HepG2 (cell line): ENCODE measurements at regions not wholly inside any gene's neighbourhood (a gene's known extent, or its start where the extent isn't known, plus 50 kb on each side); places are given as distances from the start of the nearest gene placed in this dataset.

Experiments
- ATAC-seq: fragments of 200-7000 bp; cut with Tn5 transposase; 3 replicates; pipeline ENCODE4 v1.9.1; 2020; ENCODE audit warnings: mild to moderate bottlenecking, moderate library complexity
- BruUV-seq: library from RNA; stranded (reverse); fragments of 400-500 nt; replicated peaks from 2 replicates; lab custom pipeline; 2021; lab: Mats Ljungman, UMichigan
- CTCF ChIA-PET: fragments of 300-600 bp; formaldehyde crosslinking; extraction: SDS; loops from one replicate; lab custom pipeline; 2021; ENCODE audit warnings: low total read pairs, inconsistent platforms, low intra/inter-chr PET ratio; lab: Yijun Ruan, JAX
- POLR2A ChIA-PET: fragments of 350-600 bp; sonication (Branson Sonifier 250); formaldehyde crosslinking; loops from one replicate; lab custom pipeline; 2020; ENCODE audit warnings: antibody characterized with exemption, inconsistent platforms; lab: Yijun Ruan, JAX
- DNase-seq: peaks from one replicate; pipeline ENCODE4 v3.0.0-alpha.2; 2015; ENCODE audit warnings: low spot score
- FAIRE-seq: peaks from 3 replicates; lab custom pipeline; 2011; peaks lifted over from hg19 to GRCh38; lab: Jason Lieb, UNC
- H2AFZ ChIP-seq: one replicate; pipeline ENCODE4 v1.6.1; 2011; ENCODE audit warnings: low read length, inconsistent platforms
- H3K27ac ChIP-seq: fragments of 300-600 bp; 3 replicates; pipeline ENCODE4 v1.8.0; 2011; ENCODE audit warnings: mixed run types, mild to moderate bottlenecking, mixed read lengths, low read length, inconsistent platforms; ENCODE audit not compliant: insufficient read depth; ENCODE audit errors: extremely low read length
- H3K27me3 ChIP-seq, 2 experiments: fragments of 200-600 bp in 1 of 2; 2 replicates in 1 of 2; 3 replicates in 1 of 2; pipeline versions ENCODE4 v1.6.0 to v1.8.0; 2011; ENCODE audit warnings: low read length in 2 of 2, mild to moderate bottlenecking in 2 of 2, moderate library complexity in 2 of 2, inconsistent platforms in 1 of 2; ENCODE audit not compliant: insufficient read depth in 2 of 2, control insufficient read depth in 1 of 2
- H3K36me3 ChIP-seq, 2 experiments: fragments of 200-600 bp in 1 of 2; replicated peaks in 1 of 2; 2 replicates in 1 of 2; 3 replicates in 1 of 2; pipeline versions ENCODE4 v1.5.1 to v1.8.0; 2011; ENCODE audit warnings: low read length in 2 of 2, inconsistent platforms in 1 of 2; ENCODE audit not compliant: insufficient read depth in 2 of 2, control insufficient read depth in 1 of 2
- H3K4me1 ChIP-seq: 2 replicates; pipeline ENCODE4 v1.5.1; 2012; ENCODE audit warnings: low read length, inconsistent platforms; ENCODE audit not compliant: insufficient read depth
- H3K4me2 ChIP-seq: 2 replicates; pipeline ENCODE4 v1.6.0; 2011; ENCODE audit warnings: low read depth, low read length, inconsistent platforms
- H3K4me3 ChIP-seq, 3 experiments: fragments of 200-600 bp in 1 of 3; sonication (generic), shearing (Covaris generic) in 1 of 3; replicated peaks in 1 of 3; 2 replicates each; pipeline ENCODE4 v1.5.1; 2011 to 2016; ENCODE audit warnings: low read length in 3 of 3, inconsistent platforms in 2 of 3, low read depth in 2 of 3, mild to moderate bottlenecking in 2 of 3, control low read depth in 1 of 3, mixed read lengths in 1 of 3; ENCODE audit not compliant: insufficient read depth in 1 of 3
- H3K79me2 ChIP-seq: one replicate; pipeline ENCODE4 v1.6.1; 2011; ENCODE audit warnings: low read length, inconsistent platforms; ENCODE audit not compliant: insufficient read depth
- H3K9ac ChIP-seq: 2 replicates; pipeline ENCODE4 v1.6.0; 2011; ENCODE audit warnings: mild to moderate bottlenecking, low read depth, low read length, inconsistent platforms; ENCODE audit not compliant: insufficient read depth
- H3K9me3 ChIP-seq: 2 replicates; pipeline ENCODE4 v1.5.1; 2012; ENCODE audit warnings: mild to moderate bottlenecking, low read length
- H4K20me1 ChIP-seq: 2 replicates; pipeline ENCODE4 v1.6.0; 2011; ENCODE audit warnings: inconsistent platforms, mild to moderate bottlenecking, low read length, moderate library complexity; ENCODE audit not compliant: insufficient read depth
- ARNT ChIP-seq: fragments of 450-650 bp; IDR thresholded peaks from 2 replicates; pipeline ENCODE4 v1.6.1; 2017
- DR1 ChIP-seq: sonication (generic); formaldehyde crosslinking; IDR thresholded peaks from 2 replicates; pipeline ENCODE4 v1.8.0; 2021; ENCODE audit warnings: mild to moderate bottlenecking, missing genetic modification reagents, inconsistent platforms
- GFI1 ChIP-seq: sonication (generic); formaldehyde crosslinking; IDR thresholded peaks from 2 replicates; pipeline ENCODE4 v1.5.0; 2020; ENCODE audit warnings: missing genetic modification reagents, mild to moderate bottlenecking, borderline replicate concordance
- GPBP1L1 ChIP-seq: sonication (generic); formaldehyde crosslinking; IDR thresholded peaks from 2 replicates; pipeline ENCODE4 v1.5.0; 2020; ENCODE audit warnings: mild to moderate bottlenecking, missing genetic modification reagents
- GPN1 ChIP-seq: sonication (generic); formaldehyde crosslinking; IDR thresholded peaks from 2 replicates; pipeline ENCODE4 v1.5.1; 2020; ENCODE audit warnings: missing genetic modification reagents, borderline replicate concordance
- NPAS2 ChIP-seq: sonication (generic); formaldehyde crosslinking; IDR thresholded peaks from 2 replicates; pipeline ENCODE4 v1.8.0; 2022; ENCODE audit warnings: mild to moderate bottlenecking, missing genetic modification reagents, borderline replicate concordance
- SIX1 ChIP-seq: sonication (generic); formaldehyde crosslinking; IDR thresholded peaks from 2 replicates; pipeline ENCODE4 v1.4.0; 2020; ENCODE audit warnings: missing genetic modification reagents, borderline replicate concordance
- SMARCC2 ChIP-seq: fragments of 450-650 bp; IDR thresholded peaks from 2 replicates; pipeline ENCODE4 v1.6.1; 2017; ENCODE audit warnings: antibody characterized with exemption, mild to moderate bottlenecking
- TCF7 ChIP-seq: sonication (generic); IDR thresholded peaks from 2 replicates; pipeline ENCODE4 v1.6.1; 2016; ENCODE audit warnings: antibody characterized with exemption, low read depth
- U2AF2 ChIP-seq: fragments of 200-400 bp; formaldehyde crosslinking; IDR thresholded peaks from 2 replicates; pipeline ENCODE4 v1.6.1; 2017; ENCODE audit warnings: low read depth, mild to moderate bottlenecking, low read length
- ZNF136 ChIP-seq: sonication (generic); formaldehyde crosslinking; IDR thresholded peaks from 2 replicates; pipeline ENCODE4 v1.8.1; 2022; ENCODE audit warnings: low read depth, mild to moderate bottlenecking, moderate library complexity, missing genetic modification reagents
- ZNF207 ChIP-seq: fragments of 450-650 bp; IDR thresholded peaks from 2 replicates; pipeline ENCODE4 v1.6.1; 2016; ENCODE audit warnings: antibody characterized with exemption, borderline replicate concordance
- ZNF577 ChIP-seq: sonication (generic); formaldehyde crosslinking; IDR thresholded peaks from 2 replicates; pipeline ENCODE4 v1.4.0; 2020; ENCODE audit warnings: mild to moderate bottlenecking, low read depth, missing genetic modification reagents, borderline replicate concordance
- ZNF768 ChIP-seq: sonication (generic); formaldehyde crosslinking; IDR thresholded peaks from 2 replicates; pipeline ENCODE4 v1.4.0; 2020; ENCODE audit warnings: missing genetic modification reagents
- ZNF781 ChIP-seq: sonication (generic); formaldehyde crosslinking; IDR thresholded peaks from 2 replicates; pipeline ENCODE4 v1.5.1; 2020; ENCODE audit warnings: borderline replicate concordance, mild to moderate bottlenecking, missing genetic modification reagents; ENCODE audit errors: not compliant biosample characterization
- ZNF816 ChIP-seq: sonication (generic); formaldehyde crosslinking; IDR thresholded peaks from 2 replicates; pipeline ENCODE4 v1.8.0; 2022; ENCODE audit warnings: missing genetic modification reagents, mild to moderate bottlenecking, borderline replicate concordance
- ZNF83 ChIP-seq: sonication (generic); formaldehyde crosslinking; IDR thresholded peaks from 2 replicates; pipeline ENCODE4 v1.4.0; 2020; ENCODE audit warnings: missing genetic modification reagents, mild to moderate bottlenecking, borderline replicate concordance
- WGBS: methylation state at CpG from one replicate; pipeline ENCODE4 v1.1.6; 2017; ENCODE audit warnings: low lambda C conversion rate; 5-methylcytosine and 5-hydroxymethylcytosine counted together
- in situ Hi-C: cut with HindIII; loops from 2 replicates; pipeline ENCODE4 v1.10.0; 2017; ENCODE audit warnings: low pct_unique_long_range_greater_than_20kb; ENCODE audit not compliant: extremely low pct_ligation_motif_present
- intact Hi-C: fragments of 100-400 bp; cut with micrococcal nuclease; formaldehyde crosslinking; loops from one replicate; pipeline ENCODE4 v1.10.0; 2022; ENCODE audit not compliant: unreplicated experiment

GRCh38 chr18:5058768-5059695, 138.0 kb downstream of the AKAIN1 start:
- ATAC-seq = no peak; the same call in 2 of the 3 replicates
- Histone ChIP-seq H3K36me3 (no peaks in the 10 kb centered on the region), H2AFZ (no peak overlapping the region), H3K4me3 (no peak overlapping the region), H3K9me3 (no peaks in the 10 kb centered on the region), H3K9ac (no peak overlapping the region), H3K27me3 (no peaks in the 10 kb centered on the region), H3K27ac (no peak overlapping the region), H3K79me2 (no peaks in the 10 kb centered on the region), H3K4me1 (no peaks in the 10 kb centered on the region), H4K20me1 (no peaks in the 10 kb centered on the region), H3K4me2 (no peak overlapping the region)
- intact Hi-C loops (no loop called here), in situ Hi-C loops (loop anchor here (5.0 to 25.0 kb wide), 3 partner anchors 874 to 1453 kb away; no protein-coding TSS in a partner anchor)
- BruUV-seq = no TSS peak
- no peak for FAIRE-seq
- DNase-seq = no peak
- ChIA-PET POLR2A (no interaction called here), CTCF (interaction anchor here (1.7 kb wide), 1 partner anchor 877 kb away, joined by 8 read pairs; no protein-coding TSS in a partner anchor)
- TF ChIP-seq ZNF781 (no peak), ZNF768 (CRISPR knock-in tag) (no peak), GPN1 (no peak), NPAS2 (CRISPR knock-in tag) (no peak), DR1 (CRISPR knock-in tag) (no peak), U2AF2 (no peak), ZNF136 (CRISPR knock-in tag) (no peak), ZNF816 (CRISPR knock-in tag) (no peak), ZNF83 (CRISPR knock-in tag) (no peak), ZNF577 (CRISPR knock-in tag) (no peak), SIX1 (CRISPR knock-in tag) (no peak), ZNF207 (no peak), GFI1 (CRISPR knock-in tag) (no peak), GPBP1L1 (no peak), TCF7 (no peak), SMARCC2 (no peak), ARNT (no peak)
- WGBS = 34% methylated on average over 17 of the region's 17 CpGs
